Ascending aorta (tissue), 2 donors: ENCODE measurements at regions not wholly inside any gene's neighbourhood (a gene's known extent, or its start where the extent isn't known, plus 50 kb on each side); places are given as distances from the start of the nearest gene placed in this dataset.

Experiments
- DNase-seq, 2 donors: peaks; one replicate each; pipeline ENCODE4 v3.0.0-alpha.2; 2019; ENCODE audit warnings: low spot score in 2 of 2
- H3K27ac ChIP-seq, 2 donors: fragments of 200-600 bp; sonication (generic); one replicate each; pipeline ENCODE4 v1.5.1; 2016 to 2017; ENCODE audit warnings: mild to moderate bottlenecking in 1 of 2
- H3K27me3 ChIP-seq: fragments of 200-600 bp; sonication (generic); one replicate; pipeline ENCODE4 v1.5.1; 2017
- H3K36me3 ChIP-seq, 2 donors: fragments of 200-600 bp; sonication (generic); one replicate each; pipeline ENCODE4 v1.5.1; 2016
- H3K4me1 ChIP-seq, 2 donors: fragments of 200-600 bp; sonication (generic); one replicate each; pipeline ENCODE4 v1.5.1; 2016 to 2017; ENCODE audit warnings: mild to moderate bottlenecking in 1 of 2
- H3K4me3 ChIP-seq, 2 donors: fragments of 200-600 bp; sonication (generic); one replicate each; pipeline ENCODE4 v1.5.1; 2016 to 2017; ENCODE audit warnings: mild to moderate bottlenecking in 1 of 2
- H3K9me3 ChIP-seq, 2 donors: fragments of 200-600 bp; sonication (generic); one replicate each; pipeline ENCODE4 v1.5.1; 2016
- CTCF ChIP-seq, 3 experiments: fragments of 200-600 bp in 2 of 3; fragments of 450-650 bp in 1 of 3; sonication (generic) in 2 of 3; IDR thresholded peaks; one replicate each; pipeline ENCODE4 v1.5.1; 2016 to 2019; ENCODE audit warnings: antibody characterized with exemption in 3 of 3, mild to moderate bottlenecking in 1 of 3, moderate library complexity in 1 of 3
- intact Hi-C: fragments of 100-400 bp; cut with DNase I; formaldehyde crosslinking; loops from one replicate; pipeline ENCODE4 v1.15.1; 2023

- Histone ChIP-seq H3K4me3 (no peak overlapping the region), H3K4me1 (no peaks in the 10 kb centered on the region), H3K9me3 (no peaks in the 10 kb centered on the region), H3K27me3 (no peaks in the 10 kb centered on the region), H3K27ac (no peak overlapping the region), H3K36me3 (no peaks in the 10 kb centered on the region)
- intact Hi-C loops, result no loop called here
- DNase-seq, result no peak
- no peak for TF ChIP-seq CTCF (IDR thresholded peaks at IDR 0.05)
These were observed 905.5 kb upstream of the RAG2 start for GRCh38 chr11:37503411-37504059.

DNA sequence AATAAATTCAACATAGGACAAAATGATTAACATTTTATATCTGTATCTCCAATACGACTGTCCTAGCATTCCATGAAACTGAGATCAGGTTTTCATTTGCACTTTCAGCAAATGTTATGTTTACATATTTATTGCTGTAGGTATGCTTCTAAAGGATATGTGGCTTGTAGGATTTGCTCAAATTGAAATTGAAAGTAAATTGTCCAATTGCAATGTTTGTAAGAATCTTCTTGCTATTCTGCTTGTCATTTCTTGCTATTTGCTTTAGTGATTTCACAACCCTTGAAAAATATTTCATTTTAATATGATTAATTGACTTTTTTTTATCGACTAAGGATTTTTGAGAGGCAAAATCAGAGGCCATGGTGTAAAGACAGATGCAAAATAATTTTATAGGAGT lies 904.2 kb upstream of the RAG2 start:
- no peak for DNase-seq
- no peak for TF ChIP-seq CTCF (IDR thresholded peaks at IDR 0.05)
- Histone ChIP-seq H3K27ac (no peak overlapping the region), H3K27me3 (no peaks in the 10 kb centered on the region), H3K4me3 (no peak overlapping the region), H3K4me1 (no peaks in the 10 kb centered on the region), H3K36me3 (no peaks in the 10 kb centered on the region), H3K9me3 (no peaks in the 10 kb centered on the region)
- intact Hi-C loops, result no loop called here

DNA sequence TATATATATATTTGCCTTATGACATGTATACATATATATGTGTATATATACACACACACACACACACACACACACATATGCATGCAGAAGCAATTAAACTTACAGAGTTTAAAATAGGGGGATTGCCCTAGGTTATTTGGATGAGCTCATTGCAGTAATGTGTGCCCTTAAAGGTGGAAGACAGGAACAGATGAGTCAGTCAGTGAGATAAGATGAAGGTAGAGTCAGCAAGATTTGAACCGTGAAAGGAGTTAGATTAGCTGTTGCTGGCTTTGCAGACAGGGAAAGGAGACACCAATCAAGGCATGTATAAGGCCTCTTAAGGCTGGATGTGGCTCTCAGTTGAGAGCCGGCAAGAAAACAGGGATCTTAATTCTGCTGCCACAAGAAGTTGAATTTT lies 902.4 kb upstream of the RAG2 start:
- no peaks in the 10 kb centered on the region for H3K27me3 ChIP-seq
- intact Hi-C loops, result no loop called here
- no peak overlapping the region for H3K4me3 ChIP-seq
- H3K4me1 ChIP-seq, result no peaks in the 10 kb centered on the region
- no peak for DNase-seq
- H3K36me3 ChIP-seq, result no peaks in the 10 kb centered on the region
- no peak for TF ChIP-seq CTCF (IDR thresholded peaks at IDR 0.05)
- no peaks in the 10 kb centered on the region for H3K9me3 ChIP-seq
- no peak overlapping the region for H3K27ac ChIP-seq

- intact Hi-C loops, result no loop called here
- H3K9me3 ChIP-seq, result no peaks in the 10 kb centered on the region
- no peaks in the 10 kb centered on the region for H3K36me3 ChIP-seq
- H3K4me3 ChIP-seq, result no peak overlapping the region
- no peak overlapping the region for H3K27ac ChIP-seq
- TF ChIP-seq CTCF (IDR thresholded peaks at IDR 0.05), result no peak
- no peaks in the 10 kb centered on the region for H3K27me3 ChIP-seq
- no peak for DNase-seq
- no peaks in the 10 kb centered on the region for H3K4me1 ChIP-seq
These were observed 899.3 kb upstream of the RAG2 start for GRCh38 chr11:37497326-37497725.

GRCh38 chr11:37496201-37496600 lies 898.2 kb upstream of the RAG2 start:
- Histone ChIP-seq H3K27ac (no peak overlapping the region), H3K36me3 (no peaks in the 10 kb centered on the region), H3K9me3 (no peaks in the 10 kb centered on the region), H3K4me1 (no peaks in the 10 kb centered on the region), H3K27me3 (no peaks in the 10 kb centered on the region), H3K4me3 (no peak overlapping the region)
- no peak for DNase-seq
- intact Hi-C loops, result no loop called here
- no peak for TF ChIP-seq CTCF (IDR thresholded peaks at IDR 0.05)

GRCh38 chr11:37484298-37484697 lies 886.3 kb upstream of the RAG2 start:
- Histone ChIP-seq H3K27me3 (no peaks in the 10 kb centered on the region), H3K9me3 (no peaks in the 10 kb centered on the region), H3K4me3 (no peak overlapping the region), H3K36me3 (no peaks in the 10 kb centered on the region), H3K4me1 (no peaks in the 10 kb centered on the region), H3K27ac (no peak overlapping the region)
- DNase-seq, result no peak
- no peak for TF ChIP-seq CTCF (IDR thresholded peaks at IDR 0.05)
- intact Hi-C loops, result no loop called here
